B cell (primary cell): ENCODE measurements at regions not wholly inside any gene's neighbourhood (a gene's known extent, or its start where the extent isn't known, plus 50 kb on each side); places are given as distances from the start of the nearest gene placed in this dataset.

ENCODE experiments used
- ATAC-seq: fragments of 200-7000 bp; cut with Tn5 transposase; one replicate; pipeline ENCODE4 v1.10.0; 2021; ENCODE audit warnings: low read depth, mild to moderate bottlenecking, moderate number of reproducible peaks, moderate library complexity
- CTCF ChIA-PET: fragments of 350-600 bp; sonication (Branson Sonifier 250); formaldehyde crosslinking; loops from one replicate; lab custom pipeline; 2021; ENCODE audit warnings: antibody characterized with exemption, inconsistent platforms; lab: Charles Lee
- POLR2A ChIA-PET: fragments of 350-600 bp; sonication (Branson Sonifier 250); formaldehyde crosslinking; loops from one replicate; lab custom pipeline; 2021; ENCODE audit warnings: antibody characterized with exemption; lab: Charles Lee
- DNase-seq: peaks from one replicate; pipeline ENCODE4 v3.0.0; 2013
- H2AFZ ChIP-seq: 2 replicates; pipeline ENCODE4 v1.6.1; 2012; ENCODE audit warnings: mild to moderate bottlenecking, low read depth, low read length; ENCODE audit not compliant: insufficient read depth, poor library complexity, severe bottlenecking
- H3K27ac ChIP-seq, 2 donors: 1 replicate in 1 of 2; 2 replicates in 1 of 2; pipeline ENCODE4 v1.5.1; 2012 to 2013; ENCODE audit warnings: low read length in 2 of 2, mild to moderate bottlenecking in 2 of 2, moderate library complexity in 1 of 2
- H3K27me3 ChIP-seq, 4 experiments: fragments of 200-600 bp in 1 of 4; sonication (generic) in 1 of 4; replicated peaks in 1 of 4; 1 replicate in 2 of 4; 2 replicates in 2 of 4; pipeline versions ENCODE4 v1.6.1 to v1.7.0; 2013 to 2016; ENCODE audit warnings: low read length in 3 of 4, mild to moderate bottlenecking in 2 of 4, mixed read lengths in 1 of 4, moderate library complexity in 1 of 4; ENCODE audit not compliant: insufficient read depth in 4 of 4, control insufficient read depth in 3 of 4; ENCODE audit errors: control extremely low read depth in 1 of 4
- H3K36me3 ChIP-seq, 2 experiments: replicated peaks in 1 of 2; 1 replicate in 1 of 2; 2 replicates in 1 of 2; pipeline versions ENCODE4 v1.6.1 to v1.7.1; 2013; ENCODE audit warnings: low read length in 1 of 2; ENCODE audit not compliant: insufficient read depth in 2 of 2, control insufficient read depth in 1 of 2; ENCODE audit errors: control extremely low read depth in 1 of 2, extremely low read depth in 1 of 2
- H3K4me1 ChIP-seq, 2 donors: fragments of 200-600 bp in 1 of 2; sonication (generic) in 1 of 2; 1 replicate in 1 of 2; 2 replicates in 1 of 2; pipeline versions ENCODE4 v1.5.1 to v1.6.1; 2013 to 2017; ENCODE audit warnings: low read length in 2 of 2; ENCODE audit not compliant: control insufficient read depth in 2 of 2, insufficient read depth in 2 of 2
- H3K4me2 ChIP-seq: replicated peaks from 2 replicates; pipeline ENCODE3; 2012; ENCODE audit warnings: mild to moderate bottlenecking, low read depth, low read length; ENCODE audit not compliant: poor library complexity, severe bottlenecking
- H3K4me3 ChIP-seq, 5 experiments: fragments of 200-600 bp in 1 of 5; sonication (generic) in 1 of 5; 1 replicate in 3 of 5; 2 replicates in 2 of 5; pipeline versions ENCODE4 v1.5.1 to v1.7.0; 2011 to 2016; ENCODE audit warnings: low read length in 4 of 5, mild to moderate bottlenecking in 4 of 5, low read depth in 2 of 5, control low read depth in 1 of 5, moderate library complexity in 1 of 5; ENCODE audit not compliant: insufficient read depth in 1 of 5; ENCODE audit errors: control extremely low read depth in 1 of 5, extremely low read depth in 1 of 5
- H3K79me2 ChIP-seq: fragments of 200-600 bp; sonication (generic); one replicate; pipeline ENCODE4 v1.6.0; 2016; ENCODE audit warnings: low read length; ENCODE audit not compliant: control insufficient read depth, insufficient read depth
- H3K9ac ChIP-seq: fragments of 200-600 bp; sonication (generic); 2 replicates; pipeline ENCODE4 v1.6.1; 2017; ENCODE audit warnings: mild to moderate bottlenecking, low read length, moderate library complexity
- H3K9me3 ChIP-seq, 3 donors: one replicate each; pipeline versions ENCODE4 v1.6.1 to v1.7.1; 2013; ENCODE audit warnings: low read length in 2 of 3; ENCODE audit not compliant: control insufficient read depth in 2 of 3, insufficient read depth in 1 of 3; ENCODE audit errors: control extremely low read depth in 1 of 3
- H4K20me1 ChIP-seq: 2 replicates; pipeline ENCODE4 v1.6.0; 2012; ENCODE audit warnings: mild to moderate bottlenecking, low read length; ENCODE audit not compliant: insufficient read depth, control insufficient read depth, poor library complexity, severe bottlenecking
- H3K27ac Mint-ChIP-seq: one replicate; pipeline ENCODE4 v1.8.0; 2021; ENCODE audit warnings: mixed read lengths
- H3K27me3 Mint-ChIP-seq: one replicate; pipeline ENCODE4 v1.8.0; 2021; ENCODE audit warnings: mixed read lengths
- H3K4me1 Mint-ChIP-seq: one replicate; pipeline ENCODE4 v1.8.0; 2021; ENCODE audit warnings: mixed read lengths
- H3K4me3 Mint-ChIP-seq: one replicate; pipeline ENCODE4 v1.8.0; 2021; ENCODE audit warnings: mixed read lengths
- H3K9me3 Mint-ChIP-seq: one replicate; pipeline ENCODE4 v1.8.0; 2022; ENCODE audit warnings: mixed read lengths; ENCODE audit not compliant: insufficient read depth
- EZH2 ChIP-seq: IDR thresholded peaks from 2 replicates; pipeline ENCODE4 v1.6.1; 2012; ENCODE audit warnings: borderline replicate concordance, low read depth, mild to moderate bottlenecking, moderate library complexity, low read length; ENCODE audit not compliant: insufficient read depth, poor library complexity, severe bottlenecking
- WGBS: methylation state at CpG from one replicate; pipeline ENCODE4 v1.1.5; 2013; ENCODE audit warnings: missing lambda C conversion rate; ENCODE audit not compliant: insufficient coverage; 5-methylcytosine and 5-hydroxymethylcytosine counted together
- intact Hi-C: fragments of 100-400 bp; cut with micrococcal nuclease; formaldehyde crosslinking; loops from one replicate; pipeline ENCODE4 v1.10.0; 2022
- TF ChIP-seq, protein P1 (sequence below): fragments of 200-600 bp; IDR thresholded peaks from one replicate; pipeline ENCODE4 v1.8.0; 2022; ENCODE audit warnings: antibody characterized with exemption, mild to moderate bottlenecking

GRCh38 chr3:117141812-117142211, 432.2 kb downstream of the TUSC7 start:
- Histone ChIP-seq H3K9ac (no peak overlapping the region), H4K20me1 (no peaks in the 10 kb centered on the region), H3K36me3 (no peaks in the 10 kb centered on the region), H3K4me1 (no peaks in the 10 kb centered on the region), H3K9me3 (no peaks in the 10 kb centered on the region), H3K79me2 (no peaks in the 10 kb centered on the region), H3K4me2 (no peak overlapping the region), H3K4me3 (no peak overlapping the region), H2AFZ (no peak overlapping the region), H3K27me3 (no peaks in the 10 kb centered on the region), H3K27ac (no peak overlapping the region)
- Mint-ChIP-seq H3K4me1 (no peaks in the 10 kb centered on the region), H3K9me3 (no peaks in the 10 kb centered on the region), H3K27ac (no peak overlapping the region), H3K27me3 (peaks cover 3% of the 10 kb centered on the region), H3K4me3 (no peak overlapping the region)
- no peak for TF ChIP-seq EZH2
- TF ChIP-seq, protein P1, sequence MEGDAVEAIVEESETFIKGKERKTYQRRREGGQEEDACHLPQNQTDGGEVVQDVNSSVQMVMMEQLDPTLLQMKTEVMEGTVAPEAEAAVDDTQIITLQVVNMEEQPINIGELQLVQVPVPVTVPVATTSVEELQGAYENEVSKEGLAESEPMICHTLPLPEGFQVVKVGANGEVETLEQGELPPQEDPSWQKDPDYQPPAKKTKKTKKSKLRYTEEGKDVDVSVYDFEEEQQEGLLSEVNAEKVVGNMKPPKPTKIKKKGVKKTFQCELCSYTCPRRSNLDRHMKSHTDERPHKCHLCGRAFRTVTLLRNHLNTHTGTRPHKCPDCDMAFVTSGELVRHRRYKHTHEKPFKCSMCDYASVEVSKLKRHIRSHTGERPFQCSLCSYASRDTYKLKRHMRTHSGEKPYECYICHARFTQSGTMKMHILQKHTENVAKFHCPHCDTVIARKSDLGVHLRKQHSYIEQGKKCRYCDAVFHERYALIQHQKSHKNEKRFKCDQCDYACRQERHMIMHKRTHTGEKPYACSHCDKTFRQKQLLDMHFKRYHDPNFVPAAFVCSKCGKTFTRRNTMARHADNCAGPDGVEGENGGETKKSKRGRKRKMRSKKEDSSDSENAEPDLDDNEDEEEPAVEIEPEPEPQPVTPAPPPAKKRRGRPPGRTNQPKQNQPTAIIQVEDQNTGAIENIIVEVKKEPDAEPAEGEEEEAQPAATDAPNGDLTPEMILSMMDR = no peak
- no peak for DNase-seq
- ATAC-seq = no peak
- POLR2A ChIA-PET = no interaction called here
- intact Hi-C loops = no loop called here
- CTCF ChIA-PET = no interaction called here

DNA sequence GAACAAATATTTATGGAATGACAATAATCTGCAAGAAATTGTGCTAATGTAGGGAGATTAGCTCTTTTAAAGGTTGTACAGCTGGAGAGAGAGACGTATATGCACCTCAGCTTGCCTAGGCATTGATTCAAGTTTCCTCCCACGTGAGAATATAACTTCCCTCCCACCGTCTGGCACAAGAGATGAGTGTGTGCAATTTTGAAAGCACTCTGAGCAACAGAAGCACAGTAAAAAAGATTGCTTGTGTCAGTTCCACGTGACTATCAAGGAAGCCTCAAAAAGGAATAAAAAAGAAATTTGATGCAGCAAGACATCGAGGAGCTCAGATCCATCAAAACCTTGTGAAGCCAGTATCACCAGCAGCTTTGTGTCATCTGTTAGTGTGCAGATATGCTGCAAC, 435.3 kb downstream of the TUSC7 start:
- H2AFZ ChIP-seq = no peak overlapping the region
- CTCF ChIA-PET = no interaction called here

More for the DNA sequence above, 435.3 kb downstream of the TUSC7 start:
- no peak overlapping the region for H3K4me3 ChIP-seq
- Mint-ChIP-seq H3K4me1 (no peaks in the 10 kb centered on the region), H3K4me3 (no peak overlapping the region), H3K27ac (no peak overlapping the region), H3K27me3 (peaks cover 3% of the 10 kb centered on the region), H3K9me3 (no peaks in the 10 kb centered on the region)
- H3K9me3 ChIP-seq = no peaks in the 10 kb centered on the region
- no peaks in the 10 kb centered on the region for H3K4me1 ChIP-seq
- H3K9ac ChIP-seq = no peak overlapping the region
- ATAC-seq (no peak), DNase-seq (no peak)
- H3K27ac ChIP-seq = no peak overlapping the region
- H3K79me2 ChIP-seq = no peaks in the 10 kb centered on the region
- no peaks in the 10 kb centered on the region for H3K27me3 ChIP-seq
- intact Hi-C loops = no loop called here
- no peaks in the 10 kb centered on the region for H4K20me1 ChIP-seq
- no peaks in the 10 kb centered on the region for H3K36me3 ChIP-seq
- TF ChIP-seq, protein P1 = no peak
- no peak for TF ChIP-seq EZH2
- POLR2A ChIA-PET = no interaction called here
- WGBS = 21% methylated on average over 4 of the region's 5 CpGs
- H3K4me2 ChIP-seq = no peak overlapping the region
